ENCODE measurements at regions not wholly inside any gene's neighbourhood (a gene's known extent, or its start where the extent isn't known, plus 50 kb on each side); places are given as distances from the start of the nearest gene placed in this dataset.
"Not testable (repeated sequence)": the region's sequence is repeated elsewhere in the genome, so short reads cannot be mapped to it uniquely, and the experiment has no call there.

GRCh38 chr14:25699981-25700380 is 650.0 kb upstream of the STXBP6 start:
- Mint-ChIP-seq H3K27me3 (no peaks in the 10 kb centered on the region), H3K27ac (no peak overlapping the region), H3K36me3 (peaks cover 5% of the 10 kb centered on the region), H3K4me3 (no peak overlapping the region), H3K4me1 (ENCODE audit: low read depth in 2 of 2) (no peaks in the 10 kb centered on the region), H3K9me3 (peaks cover 13% of the 10 kb centered on the region)
- ATAC-seq (no peak), DNase-seq (ENCODE audit: low spot score) (no peak)

GRCh38 chr14:25698111-25698510 is 648.2 kb upstream of the STXBP6 start:
- Mint-ChIP-seq H3K27ac (no peak overlapping the region), H3K4me1 (ENCODE audit: low read depth in 2 of 2) (no peaks in the 10 kb centered on the region), H3K4me3 (no peak overlapping the region), H3K36me3 (no peaks in the 10 kb centered on the region), H3K27me3 (no peaks in the 10 kb centered on the region), H3K9me3 (peaks cover 14% of the 10 kb centered on the region)
- no peak for ATAC-seq
- DNase-seq (ENCODE audit: low spot score): no peak

GRCh38 chr14:25696176-25696575 is 646.2 kb upstream of the STXBP6 start:
- H3K9me3 Mint-ChIP-seq: peaks cover 16% of the 10 kb centered on the region
- ATAC-seq: no peak
- no peak overlapping the region for H3K4me3 Mint-ChIP-seq
- H3K27ac Mint-ChIP-seq: no peak overlapping the region
- no peak for DNase-seq (ENCODE audit: low spot score)
- no peaks in the 10 kb centered on the region for H3K36me3 Mint-ChIP-seq
- H3K4me1 Mint-ChIP-seq (ENCODE audit: low read depth in 2 of 2): no peaks in the 10 kb centered on the region
- no peaks in the 10 kb centered on the region for H3K27me3 Mint-ChIP-seq

GRCh38 chr14:25685004-25685403 is 635.1 kb upstream of the STXBP6 start:
- peaks cover 9% of the 10 kb centered on the region for H3K9me3 Mint-ChIP-seq
- DNase-seq (ENCODE audit: low spot score): no peak
- H3K4me3 Mint-ChIP-seq: no peak overlapping the region
- no peaks in the 10 kb centered on the region for H3K36me3 Mint-ChIP-seq
- ATAC-seq: no peak
- no peak overlapping the region for H3K27ac Mint-ChIP-seq
- H3K27me3 Mint-ChIP-seq: no peaks in the 10 kb centered on the region
- H3K4me1 Mint-ChIP-seq (ENCODE audit: low read depth in 2 of 2): no peaks in the 10 kb centered on the region

- Mint-ChIP-seq H3K27ac (no peak overlapping the region), H3K4me3 (no peak overlapping the region), H3K9me3 (peaks cover 9% of the 10 kb centered on the region), H3K27me3 (no peaks in the 10 kb centered on the region), H3K4me1 (ENCODE audit: low read depth in 2 of 2) (no peaks in the 10 kb centered on the region), H3K36me3 (no peaks in the 10 kb centered on the region)
- ATAC-seq (no peak), DNase-seq (ENCODE audit: low spot score) (no peak)
Observed at GRCh38 chr14:25680934-25681333, 631.0 kb upstream of the STXBP6 start.

- not testable (repeated sequence) for H3K27me3 Mint-ChIP-seq; H3K4me1 Mint-ChIP-seq (ENCODE audit: low read depth in 2 of 2); H3K36me3 Mint-ChIP-seq; ATAC-seq; DNase-seq (ENCODE audit: low spot score); H3K27ac Mint-ChIP-seq; H3K9me3 Mint-ChIP-seq; H3K4me3 Mint-ChIP-seq
Observed at GRCh38 chr14:25680511-25680910, 630.6 kb upstream of the STXBP6 start.

GRCh38 chr14:25677111-25677510 is 627.2 kb upstream of the STXBP6 start:
- Mint-ChIP-seq H3K36me3 (no peaks in the 10 kb centered on the region), H3K9me3 (peaks cover 10% of the 10 kb centered on the region), H3K27ac (no peak overlapping the region), H3K4me1 (ENCODE audit: low read depth in 2 of 2) (no peaks in the 10 kb centered on the region), H3K4me3 (no peak overlapping the region), H3K27me3 (no peaks in the 10 kb centered on the region)
- DNase-seq (ENCODE audit: low spot score) (no peak), ATAC-seq (no peak)

- DNase-seq (ENCODE audit: low spot score) (no peak), ATAC-seq (no peak)
- no peaks in the 10 kb centered on the region for H3K4me1 Mint-ChIP-seq (ENCODE audit: low read depth in 2 of 2)
- H3K36me3 Mint-ChIP-seq: no peaks in the 10 kb centered on the region
- no peak overlapping the region for H3K27ac Mint-ChIP-seq
- H3K27me3 Mint-ChIP-seq: no peaks in the 10 kb centered on the region
- peaks cover 10% of the 10 kb centered on the region for H3K9me3 Mint-ChIP-seq
- no peak overlapping the region for H3K4me3 Mint-ChIP-seq
Observed at GRCh38 chr14:25667387-25667786, 617.4 kb upstream of the STXBP6 start.

GRCh38 chr14:25666877-25667276 is 616.9 kb upstream of the STXBP6 start:
- Mint-ChIP-seq H3K27ac (no peak overlapping the region), H3K4me3 (no peak overlapping the region), H3K36me3 (no peaks in the 10 kb centered on the region), H3K9me3 (peaks cover 12% of the 10 kb centered on the region), H3K4me1 (ENCODE audit: low read depth in 2 of 2) (no peaks in the 10 kb centered on the region), H3K27me3 (no peaks in the 10 kb centered on the region)
- ATAC-seq (no peak), DNase-seq (ENCODE audit: low spot score) (no peak)

GRCh38 chr14:25658988-25659387 is 609.0 kb upstream of the STXBP6 start:
- Mint-ChIP-seq H3K4me1 (ENCODE audit: low read depth in 2 of 2) (no peaks in the 10 kb centered on the region), H3K9me3 (peaks cover 10% of the 10 kb centered on the region), H3K4me3 (no peak overlapping the region), H3K36me3 (no peaks in the 10 kb centered on the region), H3K27ac (no peak overlapping the region), H3K27me3 (no peaks in the 10 kb centered on the region)
- DNase-seq (ENCODE audit: low spot score) (no peak), ATAC-seq (no peak)

- no peaks in the 10 kb centered on the region for H3K4me1 Mint-ChIP-seq (ENCODE audit: low read depth in 2 of 2)
Observed at GRCh38 chr14:25630447-25630846, 580.5 kb upstream of the STXBP6 start.

GRCh38 chr14:25628978-25629377 is 579.0 kb upstream of the STXBP6 start:
- DNase-seq (ENCODE audit: low spot score) (no peak), ATAC-seq (no peak)
- peaks cover 5% of the 10 kb centered on the region for H3K9me3 Mint-ChIP-seq
- H3K36me3 Mint-ChIP-seq: no peaks in the 10 kb centered on the region
- no peaks in the 10 kb centered on the region for H3K27me3 Mint-ChIP-seq
- H3K27ac Mint-ChIP-seq: no peak overlapping the region
- no peaks in the 10 kb centered on the region for H3K4me1 Mint-ChIP-seq (ENCODE audit: low read depth in 2 of 2)
- H3K4me3 Mint-ChIP-seq: no peak overlapping the region

More at GRCh38 chr14:25630447-25630846, 580.5 kb upstream of the STXBP6 start:
- Mint-ChIP-seq H3K4me3 (no peak overlapping the region), H3K36me3 (no peaks in the 10 kb centered on the region), H3K27ac (no peak overlapping the region), H3K9me3 (peaks cover 5% of the 10 kb centered on the region), H3K27me3 (no peaks in the 10 kb centered on the region)
- DNase-seq (ENCODE audit: low spot score): no peak
- no peak for ATAC-seq

GRCh38 chr14:25628390-25628789 is 578.4 kb upstream of the STXBP6 start:
- no peak overlapping the region for H3K4me3 Mint-ChIP-seq
- H3K9me3 Mint-ChIP-seq: peaks cover 5% of the 10 kb centered on the region
- ATAC-seq: no peak
- H3K27ac Mint-ChIP-seq: no peak overlapping the region
- no peaks in the 10 kb centered on the region for H3K27me3 Mint-ChIP-seq
- H3K4me1 Mint-ChIP-seq (ENCODE audit: low read depth in 2 of 2): no peaks in the 10 kb centered on the region
- DNase-seq (ENCODE audit: low spot score): no peak
- no peaks in the 10 kb centered on the region for H3K36me3 Mint-ChIP-seq

- no peaks in the 10 kb centered on the region for H3K4me1 Mint-ChIP-seq (ENCODE audit: low read depth in 2 of 2)
- H3K27ac Mint-ChIP-seq: no peak overlapping the region
- no peaks in the 10 kb centered on the region for H3K36me3 Mint-ChIP-seq
- no peak for DNase-seq (ENCODE audit: low spot score)
- H3K27me3 Mint-ChIP-seq: no peaks in the 10 kb centered on the region
- H3K9me3 Mint-ChIP-seq: peaks cover 8% of the 10 kb centered on the region
- H3K4me3 Mint-ChIP-seq: no peak overlapping the region
- ATAC-seq: no peak
Observed at GRCh38 chr14:25626986-25627385, 577.0 kb upstream of the STXBP6 start.

- Mint-ChIP-seq H3K4me1 (ENCODE audit: low read depth in 2 of 2) (no peaks in the 10 kb centered on the region), H3K27ac (no peak overlapping the region), H3K36me3 (peaks cover 9% of the 10 kb centered on the region), H3K4me3 (no peak overlapping the region), H3K27me3 (no peaks in the 10 kb centered on the region), H3K9me3 (peaks cover 8% of the 10 kb centered on the region)
- ATAC-seq (no peak), DNase-seq (ENCODE audit: low spot score) (no peak)
Observed at GRCh38 chr14:25622763-25623162, 572.8 kb upstream of the STXBP6 start.

Measured in natural killer cell treated with Interleukin-12 subunit alpha and Interleukin-12 subunit beta and Interleukin-15 and Interleukin-18, amount 100 ng/mL, for 72 hours (primary cell).